Esophagus muscularis mucosa (tissue), 4 donors: ENCODE measurements at regions not wholly inside any gene's neighbourhood (a gene's known extent, or its start where the extent isn't known, plus 50 kb on each side); places are given as distances from the start of the nearest gene placed in this dataset.

Source experiments
- EP300 ChIP-seq: sonication (generic); formaldehyde crosslinking; IDR thresholded peaks from one replicate; pipeline ENCODE4 v1.6.1; 2017; ENCODE audit warnings: antibody characterized with exemption
- POLR2A ChIP-seq: fragments of 450-650 bp; IDR thresholded peaks from one replicate; pipeline ENCODE4 v1.6.1; 2017; ENCODE audit warnings: antibody characterized with exemption, moderate library complexity, mild to moderate bottlenecking, low read depth
- TF ChIP-seq, protein P1 (sequence below), 3 experiments: fragments of 200-600 bp in 2 of 3; fragments of 450-650 bp in 1 of 3; sonication (generic) in 2 of 3; IDR thresholded peaks; one replicate each; pipeline ENCODE4 v1.5.1; 2017 to 2019; ENCODE audit warnings: antibody characterized with exemption in 3 of 3, mild to moderate bottlenecking in 2 of 3, moderate library complexity in 1 of 3

DNA sequence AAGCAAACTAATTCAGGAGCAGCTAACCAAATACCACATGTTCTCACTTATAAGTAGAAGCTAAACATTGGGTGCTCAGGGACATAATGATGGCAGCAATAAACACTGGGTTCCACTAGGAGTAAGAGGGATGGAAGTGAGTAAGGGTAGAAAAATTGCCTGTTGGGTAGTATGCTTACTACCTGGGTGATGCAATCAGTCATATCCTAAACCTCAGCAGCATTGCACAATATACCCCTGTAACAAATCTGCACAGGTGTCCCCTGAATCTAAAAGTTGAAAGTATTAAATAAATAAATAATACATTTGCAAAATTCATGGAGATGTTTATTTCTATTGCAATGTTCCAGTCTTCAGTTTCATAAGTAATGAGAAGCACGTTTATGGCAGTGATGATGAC is 409.8 kb upstream of the FOXG1 start:
- TF ChIP-seq EP300, result no peak
- TF ChIP-seq, protein P1, sequence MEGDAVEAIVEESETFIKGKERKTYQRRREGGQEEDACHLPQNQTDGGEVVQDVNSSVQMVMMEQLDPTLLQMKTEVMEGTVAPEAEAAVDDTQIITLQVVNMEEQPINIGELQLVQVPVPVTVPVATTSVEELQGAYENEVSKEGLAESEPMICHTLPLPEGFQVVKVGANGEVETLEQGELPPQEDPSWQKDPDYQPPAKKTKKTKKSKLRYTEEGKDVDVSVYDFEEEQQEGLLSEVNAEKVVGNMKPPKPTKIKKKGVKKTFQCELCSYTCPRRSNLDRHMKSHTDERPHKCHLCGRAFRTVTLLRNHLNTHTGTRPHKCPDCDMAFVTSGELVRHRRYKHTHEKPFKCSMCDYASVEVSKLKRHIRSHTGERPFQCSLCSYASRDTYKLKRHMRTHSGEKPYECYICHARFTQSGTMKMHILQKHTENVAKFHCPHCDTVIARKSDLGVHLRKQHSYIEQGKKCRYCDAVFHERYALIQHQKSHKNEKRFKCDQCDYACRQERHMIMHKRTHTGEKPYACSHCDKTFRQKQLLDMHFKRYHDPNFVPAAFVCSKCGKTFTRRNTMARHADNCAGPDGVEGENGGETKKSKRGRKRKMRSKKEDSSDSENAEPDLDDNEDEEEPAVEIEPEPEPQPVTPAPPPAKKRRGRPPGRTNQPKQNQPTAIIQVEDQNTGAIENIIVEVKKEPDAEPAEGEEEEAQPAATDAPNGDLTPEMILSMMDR (IDR thresholded peaks at IDR 0.05), result no peak
- TF ChIP-seq POLR2A, result no peak
